Mesenchymal stem cell (in vitro differentiated cells and primary cell): ENCODE measurements at regions not wholly inside any gene's neighbourhood (a gene's known extent, or its start where the extent isn't known, plus 50 kb on each side); places are given as distances from the start of the nearest gene placed in this dataset.

Experiments used
- DNase-seq: peaks from one replicate; pipeline ENCODE4 v3.0.0-alpha.2; 2013
- H2AFZ ChIP-seq: one replicate; pipeline ENCODE4 v1.6.1; 2013; ENCODE audit warnings: low read depth, mild to moderate bottlenecking, control low read depth, inconsistent platforms, low read length, moderate library complexity
- H2AK5ac ChIP-seq: 2 replicates; pipeline ENCODE4 v1.6.1; 2013; ENCODE audit warnings: low read length, moderate library complexity, mild to moderate bottlenecking, inconsistent platforms; ENCODE audit not compliant: severe bottlenecking
- H2BK120ac ChIP-seq: one replicate; pipeline ENCODE4 v1.6.1; 2013; ENCODE audit warnings: low read depth, mild to moderate bottlenecking, inconsistent platforms, low read length, moderate library complexity
- H2BK12ac ChIP-seq, 2 experiments: one replicate each; pipeline ENCODE4 v1.6.1; 2013; ENCODE audit warnings: inconsistent platforms in 2 of 2, low read length in 2 of 2, mild to moderate bottlenecking in 2 of 2, moderate library complexity in 2 of 2, control low read depth in 1 of 2
- H2BK15ac ChIP-seq: one replicate; pipeline ENCODE4 v1.6.1; 2013; ENCODE audit warnings: mild to moderate bottlenecking, low read depth, inconsistent platforms; ENCODE audit not compliant: poor library complexity, severe bottlenecking
- H2BK5ac ChIP-seq: 2 replicates; pipeline ENCODE4 v1.6.1; 2013; ENCODE audit warnings: low read depth, mild to moderate bottlenecking, low read length, control low read depth, inconsistent platforms; ENCODE audit not compliant: poor library complexity, severe bottlenecking
- H3K14ac ChIP-seq, 2 experiments: one replicate each; pipeline ENCODE4 v1.6.1; 2013; ENCODE audit warnings: inconsistent platforms in 2 of 2, low read length in 2 of 2, control low read depth in 1 of 2, mild to moderate bottlenecking in 1 of 2, moderate library complexity in 1 of 2
- H3K18ac ChIP-seq, 2 experiments: one replicate each; pipeline ENCODE4 v1.6.1; 2013; ENCODE audit warnings: inconsistent platforms in 2 of 2, low read length in 2 of 2, control low read depth in 1 of 2, low read depth in 1 of 2, mild to moderate bottlenecking in 1 of 2
- H3K23ac ChIP-seq, 2 experiments: one replicate each; pipeline ENCODE4 v1.6.1; 2013; ENCODE audit warnings: inconsistent platforms in 2 of 2, low read length in 2 of 2, mild to moderate bottlenecking in 2 of 2, moderate library complexity in 2 of 2, control low read depth in 1 of 2
- H3K27ac ChIP-seq: 2 replicates; pipeline ENCODE4 v1.5.1; 2013; ENCODE audit warnings: mild to moderate bottlenecking, moderate library complexity, low read length, control low read depth, inconsistent platforms; ENCODE audit not compliant: poor library complexity, severe bottlenecking
- H3K27me3 ChIP-seq, 2 experiments: 2 replicates each; pipeline versions ENCODE4 v1.6.1 to v1.7.0; 2013; ENCODE audit warnings: low read length in 2 of 2, mild to moderate bottlenecking in 2 of 2, moderate library complexity in 2 of 2, control low read depth in 1 of 2, inconsistent platforms in 1 of 2; ENCODE audit not compliant: control insufficient read depth in 1 of 2, insufficient read depth in 1 of 2
- H3K36me3 ChIP-seq, 2 experiments: 2 replicates each; pipeline versions ENCODE4 v1.6.1 to v1.7.0; 2013; ENCODE audit warnings: low read length in 2 of 2, control low read depth in 1 of 2, inconsistent platforms in 1 of 2, low read depth in 1 of 2, mild to moderate bottlenecking in 1 of 2; ENCODE audit not compliant: insufficient read depth in 2 of 2, control insufficient read depth in 1 of 2
- H3K4ac ChIP-seq, 2 experiments: one replicate each; pipeline ENCODE4 v1.6.1; 2013; ENCODE audit warnings: inconsistent platforms in 2 of 2, low read length in 2 of 2, mild to moderate bottlenecking in 2 of 2, moderate library complexity in 2 of 2, control low read depth in 1 of 2, low read depth in 1 of 2
- H3K4me1 ChIP-seq: 2 replicates; pipeline ENCODE4 v1.6.1; 2013; ENCODE audit warnings: low read depth, low read length, control low read depth; ENCODE audit not compliant: control insufficient read depth, insufficient read depth
- H3K4me2 ChIP-seq: 2 replicates; pipeline ENCODE4 v1.6.1; 2013; ENCODE audit warnings: low read length, mild to moderate bottlenecking, inconsistent platforms; ENCODE audit not compliant: poor library complexity, severe bottlenecking
- H3K4me3 ChIP-seq, 2 experiments: 2 replicates each; pipeline versions ENCODE4 v1.5.1 to v1.7.0; 2013; ENCODE audit warnings: low read length in 2 of 2, mild to moderate bottlenecking in 2 of 2, control low read depth in 1 of 2, low read depth in 1 of 2; ENCODE audit not compliant: insufficient read depth in 1 of 2
- H3K79me1 ChIP-seq: replicated peaks from 2 replicates; pipeline ENCODE4 v1.6.1; 2013; ENCODE audit warnings: mild to moderate bottlenecking, control low read depth, low read length, inconsistent platforms; ENCODE audit not compliant: poor library complexity, severe bottlenecking
- H3K9ac ChIP-seq: 2 replicates; pipeline ENCODE4 v1.7.0; 2013; ENCODE audit warnings: mild to moderate bottlenecking, low read length, moderate library complexity
- H3K9me3 ChIP-seq: 2 replicates; pipeline ENCODE4 v1.7.0; 2013; ENCODE audit warnings: mild to moderate bottlenecking, low read length; ENCODE audit not compliant: control insufficient read depth
- H4K8ac ChIP-seq: one replicate; pipeline ENCODE4 v1.6.1; 2013; ENCODE audit warnings: inconsistent platforms, mild to moderate bottlenecking, low read length, moderate library complexity
- H4K91ac ChIP-seq: one replicate; pipeline ENCODE4 v1.6.1; 2013; ENCODE audit warnings: mild to moderate bottlenecking, low read length, inconsistent platforms
- WGBS: methylation state at CpG from one replicate; pipeline ENCODE4 v1.1.7; 2013; ENCODE audit warnings: mixed read lengths; 5-methylcytosine and 5-hydroxymethylcytosine counted together

- Histone ChIP-seq H3K4me2 (no peak overlapping the region), H3K27me3 (peaks cover 3 to 4% of the 10 kb centered on the region in 2 experiments), H3K14ac (no peak overlapping the region), H2BK12ac (no peak overlapping the region), H2AK5ac (no peak overlapping the region), H4K91ac (no peak overlapping the region), H2AFZ (no peak overlapping the region), H3K4ac (no peak overlapping the region), H3K23ac (no peak overlapping the region), H4K8ac (no peak overlapping the region), H3K4me3 (no peak overlapping the region), H3K9ac (no peak overlapping the region), H2BK5ac (no peak overlapping the region), H2BK15ac (no peak overlapping the region), H3K4me1 (no peaks in the 10 kb centered on the region), H3K79me1 (no peaks in the 10 kb centered on the region), H3K36me3 (no peaks in the 10 kb centered on the region), H3K27ac (no peak overlapping the region), H2BK120ac (no peak overlapping the region), H3K9me3 (no peaks in the 10 kb centered on the region), H3K18ac (no peak overlapping the region)
- WGBS = no CpG with 5 or more reads among the region's 1 CpG
- DNase-seq = no peak
Observed at GRCh38 chr2:121877366-121877765, 121.9 kb downstream of the TSN start.

GRCh38 chr2:121880283-121880682, 124.8 kb downstream of the TSN start:
- 81% methylated on average over 4 of the region's 4 CpGs for WGBS
- H2AFZ ChIP-seq = no peak overlapping the region
- no peak overlapping the region for H3K4ac ChIP-seq
- H3K9me3 ChIP-seq = no peaks in the 10 kb centered on the region
- H2BK5ac ChIP-seq = no peak overlapping the region
- no peak overlapping the region for H4K8ac ChIP-seq
- no peak overlapping the region for H2BK15ac ChIP-seq
- H2BK12ac ChIP-seq = no peak overlapping the region
- H3K4me3 ChIP-seq = no peak overlapping the region
- no peak overlapping the region for H3K4me2 ChIP-seq
- no peak overlapping the region for H3K23ac ChIP-seq
- H4K91ac ChIP-seq = no peak overlapping the region
- DNase-seq = no peak
- no peaks in the 10 kb centered on the region for H3K36me3 ChIP-seq
- H3K14ac ChIP-seq = no peak overlapping the region
- H3K27ac ChIP-seq = no peak overlapping the region
- no peak overlapping the region for H2AK5ac ChIP-seq
- no peak overlapping the region for H3K9ac ChIP-seq
- H3K79me1 ChIP-seq = no peaks in the 10 kb centered on the region
- H3K4me1 ChIP-seq = no peaks in the 10 kb centered on the region
- no peak overlapping the region for H3K18ac ChIP-seq
- no peak overlapping the region for H2BK120ac ChIP-seq
- H3K27me3 ChIP-seq = peaks cover 0 to 4% of the 10 kb centered on the region in 2 experiments

- Histone ChIP-seq H4K8ac (no peak overlapping the region), H2BK15ac (no peak overlapping the region), H3K4me3 (no peak overlapping the region), H2BK120ac (no peak overlapping the region), H3K27me3 (peaks cover 6% of the 10 kb centered on the region in 2 experiments), H2BK12ac (no peak overlapping the region), H3K36me3 (no peaks in the 10 kb centered on the region), H2AK5ac (no peak overlapping the region), H4K91ac (no peak overlapping the region), H3K4ac (no peak overlapping the region), H3K27ac (no peak overlapping the region), H3K9me3 (no peaks in the 10 kb centered on the region), H3K4me1 (no peaks in the 10 kb centered on the region), H3K18ac (no peak overlapping the region), H3K9ac (no peak overlapping the region), H3K4me2 (no peak overlapping the region), H2AFZ (no peak overlapping the region), H3K79me1 (no peaks in the 10 kb centered on the region), H3K23ac (no peak overlapping the region), H3K14ac (no peak overlapping the region), H2BK5ac (no peak overlapping the region)
- DNase-seq = no peak
- 76% methylated on average over 4 of the region's 4 CpGs for WGBS
Observed at GRCh38 chr2:121881038-121881437, 125.6 kb downstream of the TSN start.

GRCh38 chr2:121881950-121882349, 126.5 kb downstream of the TSN start:
- Histone ChIP-seq H4K8ac (no peak overlapping the region), H3K27me3 (peaks cover 6 to 13% of the 10 kb centered on the region in 2 experiments)

More at GRCh38 chr2:121881950-121882349, 126.5 kb downstream of the TSN start:
- H3K36me3 ChIP-seq = no peaks in the 10 kb centered on the region
- no peak overlapping the region for H3K4me2 ChIP-seq
- no peak overlapping the region for H2BK5ac ChIP-seq
- no peak overlapping the region for H2BK120ac ChIP-seq
- H2AK5ac ChIP-seq = no peak overlapping the region
- no peaks in the 10 kb centered on the region for H3K9me3 ChIP-seq
- no peaks in the 10 kb centered on the region for H3K4me1 ChIP-seq
- H3K18ac ChIP-seq = no peak overlapping the region
- no peak overlapping the region for H3K27ac ChIP-seq
- H3K9ac ChIP-seq = no peak overlapping the region
- no peak overlapping the region for H3K23ac ChIP-seq
- H3K4ac ChIP-seq = no peak overlapping the region
- no peak overlapping the region for H3K4me3 ChIP-seq
- WGBS = 77% methylated on average over 4 of the region's 4 CpGs
- no peak for DNase-seq
- no peak overlapping the region for H4K91ac ChIP-seq
- H2BK12ac ChIP-seq = no peak overlapping the region
- no peak overlapping the region for H3K14ac ChIP-seq
- H3K79me1 ChIP-seq = no peaks in the 10 kb centered on the region
- H2AFZ ChIP-seq = no peak overlapping the region
- H2BK15ac ChIP-seq = no peak overlapping the region
